ENCODE measurements at regions not wholly inside any gene's neighbourhood (a gene's known extent, or its start where the extent isn't known, plus 50 kb on each side); places are given as distances from the start of the nearest gene placed in this dataset.
"Not testable (repeated sequence)": the region's sequence is repeated elsewhere in the genome, so short reads cannot be mapped to it uniquely, and the experiment has no call there.

DNA sequence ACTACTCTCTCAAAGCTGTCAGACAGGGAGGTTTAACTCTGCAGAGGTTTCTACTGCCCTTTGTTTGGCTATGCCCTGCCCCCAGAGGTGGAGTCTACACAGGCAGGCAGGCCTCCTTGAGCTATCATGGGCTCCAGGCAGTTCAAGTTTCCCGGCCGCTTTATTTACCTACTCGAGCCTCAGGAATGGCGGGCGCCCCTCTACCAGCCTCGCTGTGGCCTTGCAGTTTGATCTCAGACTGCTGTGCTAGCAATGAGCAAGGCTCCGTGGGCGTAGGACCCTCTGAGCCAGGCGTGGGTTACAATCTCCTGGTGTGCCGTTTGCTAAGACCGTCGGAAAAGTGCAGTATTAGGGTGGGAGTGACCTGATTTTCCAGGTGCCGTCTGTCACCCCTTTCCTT is 124.3 kb downstream of the PTCHD1 start:
- not testable (repeated sequence) for DNase-seq

DNA sequence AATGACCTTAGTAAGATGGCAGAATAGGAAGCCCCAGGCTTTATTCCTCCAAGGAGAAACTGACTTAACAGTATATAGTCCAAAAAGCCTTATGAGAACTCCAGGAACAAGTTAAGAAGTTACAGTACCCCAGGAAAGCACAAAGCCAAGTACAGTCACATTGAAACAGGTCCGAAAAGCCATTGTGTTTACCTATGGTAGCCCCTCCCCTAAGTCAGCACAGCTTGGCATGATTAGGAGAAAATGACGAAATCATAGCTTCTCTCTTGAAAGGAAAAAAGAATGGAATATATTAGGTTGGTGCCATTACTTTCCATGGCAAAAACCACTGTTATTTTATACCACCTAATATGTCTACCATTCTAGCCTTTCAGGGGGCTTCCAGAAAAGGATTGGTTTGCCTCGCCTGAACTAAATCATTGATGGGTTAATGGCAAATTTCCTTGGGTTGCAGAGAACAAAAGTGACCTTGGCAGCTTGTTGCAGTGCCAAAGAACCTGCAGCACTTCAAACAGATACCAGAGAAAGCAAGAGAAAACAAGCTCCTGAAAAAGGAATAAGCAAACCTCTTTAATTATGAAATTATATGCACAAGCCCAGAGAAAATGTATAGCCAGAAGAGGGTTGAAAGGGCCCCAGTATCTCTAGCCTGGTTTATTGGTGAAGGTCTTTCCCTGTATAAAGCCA is 130.6 kb downstream of the PTCHD1 start:
- no peak for DNase-seq

DNA sequence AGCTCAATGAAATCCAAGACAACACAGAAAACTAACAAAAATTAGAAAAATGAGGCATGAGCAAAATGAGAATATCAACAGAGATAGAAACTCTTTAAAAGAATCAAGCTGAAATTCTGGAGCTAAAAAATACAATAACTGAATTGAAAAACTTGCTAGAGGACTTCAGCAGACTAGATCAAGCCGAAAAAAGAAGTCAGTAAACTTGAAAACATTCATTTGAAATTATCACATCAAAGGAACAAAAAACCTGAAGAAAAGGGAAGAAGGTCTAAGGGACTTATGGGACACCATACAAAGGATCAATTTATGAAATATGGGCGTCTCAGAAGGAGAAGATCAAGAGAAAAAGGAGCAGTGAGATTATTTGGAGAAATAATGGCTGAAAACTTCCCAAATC is 131.3 kb downstream of the PTCHD1 start:
- no peak for DNase-seq

DNA sequence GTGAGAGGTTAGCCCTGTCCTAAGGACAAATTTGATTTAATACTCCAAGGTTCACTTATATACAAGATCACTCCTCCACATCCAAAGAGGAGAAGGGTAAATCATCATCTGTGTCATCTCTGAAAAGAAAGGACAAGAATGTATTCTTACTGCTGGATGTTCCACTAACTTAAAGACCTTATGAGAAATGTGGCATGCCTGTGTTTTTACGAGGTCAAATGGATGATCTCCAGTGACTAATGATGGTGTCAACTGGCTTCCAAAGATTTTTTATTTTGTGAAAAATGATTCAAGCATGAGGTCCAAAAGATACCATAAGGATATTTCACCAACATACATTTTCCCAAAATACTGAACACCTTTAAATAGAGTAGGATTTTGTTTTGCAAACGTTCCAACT is 143.4 kb downstream of the PTCHD1 start:
- DNase-seq = no peak

DNA sequence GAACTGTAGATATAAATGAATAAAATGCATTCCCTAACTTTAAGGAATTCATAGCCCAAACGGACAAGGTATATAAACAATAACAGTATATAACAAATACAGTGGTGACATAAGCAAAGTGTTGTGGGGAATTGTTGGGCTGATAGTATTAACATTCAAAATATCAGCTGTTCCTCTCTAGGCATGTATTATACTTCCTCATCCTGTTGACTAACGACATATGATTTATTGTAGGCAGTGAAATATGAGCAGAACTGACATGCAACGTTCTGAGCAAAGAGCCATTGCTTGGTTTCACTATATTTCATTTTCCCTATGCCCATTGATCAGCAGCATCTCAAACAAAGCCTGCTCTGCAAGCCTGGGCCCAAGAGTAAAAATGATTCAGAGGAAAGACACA is 143.9 kb downstream of the PTCHD1 start:
- no peak for DNase-seq

DNA sequence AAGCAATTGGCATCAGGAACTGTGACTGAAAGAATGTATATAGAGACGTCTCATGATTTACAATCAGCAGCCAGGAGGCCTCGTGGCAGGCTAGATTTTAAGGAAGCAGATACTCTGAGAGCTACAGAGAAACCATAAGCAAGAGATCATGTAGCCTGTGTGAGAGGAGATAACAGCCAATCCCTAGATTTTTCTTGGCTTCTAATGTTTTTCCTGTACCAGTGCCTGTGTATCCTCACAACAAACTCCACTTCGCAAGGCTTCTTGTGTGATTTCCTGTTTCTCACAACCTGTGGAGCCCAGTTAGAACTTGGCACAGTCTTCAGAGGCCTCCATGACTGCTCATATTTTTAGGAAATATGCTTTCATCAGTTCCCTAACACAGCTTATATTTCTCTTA is 147.9 kb downstream of the PTCHD1 start:
- no peak for DNase-seq

DNA sequence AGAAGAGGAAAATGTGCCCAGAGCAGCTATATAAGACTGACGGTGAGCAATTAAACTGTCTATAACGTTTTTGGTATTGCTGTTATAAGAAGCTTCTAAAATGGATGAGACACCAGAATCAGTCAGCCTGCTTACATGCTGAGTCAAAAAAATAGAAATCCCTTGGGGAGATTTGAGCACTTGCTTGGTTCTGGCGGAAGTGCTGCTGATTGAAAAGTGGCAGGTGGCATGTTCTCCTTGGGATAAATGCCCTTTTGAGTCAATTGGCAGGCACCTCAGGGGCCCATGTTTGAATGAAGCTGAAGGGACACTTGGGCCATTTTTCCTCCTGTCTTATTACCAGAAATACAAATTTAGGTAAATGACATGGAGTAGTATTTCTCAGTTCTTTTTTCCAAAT is 148.7 kb downstream of the PTCHD1 start:
- DNase-seq = no peak

DNA sequence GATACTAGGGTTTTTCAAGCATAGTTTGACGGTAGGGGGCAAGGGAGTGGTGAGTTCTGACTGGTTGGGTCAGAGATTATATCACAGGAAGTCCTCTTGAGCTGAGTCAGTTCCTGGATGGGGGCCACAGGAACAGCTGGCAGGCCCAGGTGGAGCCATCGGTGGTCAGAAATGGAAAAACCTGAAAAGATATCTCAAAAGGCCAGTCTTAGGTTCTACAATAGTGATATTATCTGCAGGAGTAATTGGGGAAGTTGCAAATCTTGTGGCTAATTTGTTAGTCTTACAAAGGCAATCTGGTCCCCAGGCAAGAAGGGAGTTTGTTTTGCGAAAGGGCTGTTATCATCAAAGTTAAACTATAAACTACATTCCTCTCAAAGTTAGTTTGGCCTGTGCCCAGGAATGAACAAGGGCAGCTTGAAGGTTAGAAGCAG is 159.3 kb downstream of the PTCHD1 start:
- no peak for DNase-seq

DNA sequence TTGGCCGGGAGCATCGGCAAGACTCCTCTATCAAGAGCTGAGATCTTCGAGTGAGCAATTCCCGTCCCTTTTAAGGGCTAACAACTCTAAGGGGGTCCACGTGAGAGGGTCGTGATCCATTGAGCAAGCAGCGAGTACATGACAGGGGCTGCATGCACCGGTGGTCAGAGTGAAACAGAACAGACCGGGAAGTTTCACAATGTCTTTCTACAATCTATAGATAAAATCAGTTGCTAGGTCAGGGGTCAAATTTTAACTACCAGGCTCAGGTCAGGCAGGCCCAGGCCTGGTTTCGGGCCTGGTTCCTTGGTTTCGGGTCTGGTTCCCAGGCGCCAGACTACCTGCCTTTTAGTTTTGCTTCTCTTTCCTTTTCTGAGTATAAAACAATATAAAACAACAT is 160.1 kb downstream of the PTCHD1 start:
- DNase-seq = no peak

DNA sequence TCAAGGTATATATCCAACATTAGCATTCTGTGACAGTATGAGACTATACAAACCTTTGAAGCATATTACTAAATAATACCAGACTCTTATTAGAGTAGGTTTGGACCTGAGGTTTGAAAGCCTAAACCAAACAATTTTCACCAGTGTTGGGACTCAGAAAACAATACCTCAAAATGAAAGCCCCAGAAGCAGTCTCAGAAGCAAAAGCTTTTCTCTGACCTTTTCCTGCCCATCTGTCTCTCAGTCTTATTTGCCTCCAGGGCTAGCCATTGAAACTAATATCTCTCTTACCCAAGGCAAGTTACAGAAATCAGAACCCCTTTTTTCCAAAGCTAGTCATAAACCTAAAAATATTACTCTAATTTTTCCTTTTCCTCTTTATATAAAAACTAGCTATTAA is 163.3 kb downstream of the PTCHD1 start:
- DNase-seq = no peak

- DNase-seq = no peak
These were observed 165.3 kb upstream of the PRDX4 start for GRCh38 chrX:23501974-23502373.

GRCh38 chrX:23503835-23504539 is 163.3 kb upstream of the PRDX4 start:
- no peak for DNase-seq

DNA sequence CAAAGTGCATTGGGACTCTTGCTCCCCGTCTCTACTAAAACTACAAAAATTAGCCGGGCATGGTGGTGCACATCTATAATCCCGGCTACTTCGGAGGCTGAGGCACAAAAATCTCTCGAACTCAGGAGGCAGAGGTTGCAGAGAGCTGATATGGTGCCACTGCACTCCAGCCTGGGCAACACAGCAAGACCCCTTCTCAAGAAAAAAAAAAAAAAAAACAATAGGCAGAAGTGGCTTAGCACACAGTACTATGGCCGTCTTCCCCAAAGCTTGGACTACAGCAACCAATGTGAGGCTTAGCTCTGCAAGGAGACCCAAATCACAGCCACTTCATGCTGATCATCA is 162.8 kb upstream of the PRDX4 start:
- DNase-seq = no peak

- no peak for DNase-seq
These were observed 162.4 kb upstream of the PRDX4 start for GRCh38 chrX:23504895-23505294.

DNA sequence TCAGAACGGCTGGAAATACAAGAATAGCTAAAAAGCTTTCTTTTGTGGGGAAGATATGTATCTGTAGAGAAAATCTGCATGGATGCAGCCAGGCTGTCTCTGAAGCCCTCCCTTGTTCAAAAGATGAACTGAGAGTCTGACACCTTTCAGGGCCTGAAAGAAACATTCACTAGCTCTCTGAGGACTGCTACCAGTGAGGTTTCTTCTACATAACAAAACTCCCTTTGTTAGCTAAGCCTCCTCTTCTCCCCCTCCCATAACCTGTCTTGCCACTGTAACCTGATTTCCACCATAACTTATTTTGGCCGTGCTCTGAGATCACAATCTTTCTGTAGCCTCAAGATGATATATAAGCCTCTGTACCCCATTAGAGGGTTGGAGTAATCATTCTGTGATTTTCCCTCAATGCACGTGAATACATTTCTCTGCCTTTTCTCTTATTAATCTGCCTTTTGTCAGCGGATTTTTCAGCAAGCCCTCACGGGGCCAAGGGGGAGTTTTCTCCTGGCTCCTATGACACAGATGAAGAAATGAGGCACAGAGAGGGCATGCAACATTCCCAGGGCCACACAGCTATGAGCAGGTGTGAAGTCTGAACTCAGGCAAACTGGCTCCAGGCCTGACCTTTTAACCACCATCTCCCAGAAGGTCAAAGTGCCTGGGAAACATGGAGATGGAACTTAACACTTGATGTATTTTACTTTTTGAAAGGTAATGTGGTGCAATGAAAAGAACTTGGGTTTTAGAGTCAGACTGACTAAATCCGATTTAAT is 161.6 kb upstream of the PRDX4 start:
- no peak for DNase-seq

- no peak for DNase-seq
These were observed 158.0 kb upstream of the PRDX4 start for GRCh38 chrX:23509256-23509655.

DNA sequence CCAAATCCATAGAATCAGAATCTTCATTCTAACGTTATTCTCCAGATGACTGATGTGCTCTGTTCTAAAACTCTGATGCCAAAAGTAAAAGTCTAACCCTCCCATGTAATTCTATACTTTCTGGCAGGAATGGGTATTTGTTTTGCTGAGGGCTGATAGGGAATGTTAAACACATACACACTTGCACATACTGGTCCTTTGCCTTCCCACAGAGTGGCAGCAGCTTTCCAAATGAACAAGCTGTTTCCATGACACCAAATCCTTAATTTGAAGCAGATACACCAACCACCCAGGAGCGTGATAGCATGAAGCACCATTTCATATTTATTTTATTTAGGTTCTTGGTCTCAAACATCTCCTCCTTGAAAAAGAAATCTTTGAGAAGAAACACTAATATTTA is 155.5 kb upstream of the PRDX4 start:
- no peak for DNase-seq

- DNase-seq = no peak
These were observed 154.2 kb upstream of the PRDX4 start for GRCh38 chrX:23513121-23513520.

- peak in 1 of 2 donors; percentile 5 for DNase-seq
These were observed 153.2 kb upstream of the PRDX4 start for GRCh38 chrX:23514082-23514481.

DNA sequence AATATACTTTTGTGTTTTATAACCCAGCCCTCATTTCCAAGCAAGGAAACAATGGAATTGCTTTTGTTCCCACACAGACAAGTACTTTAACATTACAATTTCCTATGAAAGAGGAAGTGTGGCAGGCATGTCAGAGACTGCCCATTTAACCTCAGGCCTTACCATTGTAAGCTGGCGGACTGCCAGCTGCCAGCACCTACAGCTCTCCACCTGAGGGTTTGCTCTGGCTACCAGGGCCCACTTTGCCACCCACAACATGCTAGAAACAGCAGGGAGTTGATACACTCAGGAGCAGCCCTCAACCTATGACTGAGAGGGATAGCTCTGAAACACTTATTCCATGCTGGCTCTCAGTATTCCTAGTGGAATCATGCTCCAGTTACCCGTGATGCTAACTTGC is 152.3 kb upstream of the PRDX4 start:
- DNase-seq = no peak

GRCh38 chrX:23523026-23523657 is 144.2 kb upstream of the PRDX4 start:
- DNase-seq = not testable (repeated sequence)

DNA sequence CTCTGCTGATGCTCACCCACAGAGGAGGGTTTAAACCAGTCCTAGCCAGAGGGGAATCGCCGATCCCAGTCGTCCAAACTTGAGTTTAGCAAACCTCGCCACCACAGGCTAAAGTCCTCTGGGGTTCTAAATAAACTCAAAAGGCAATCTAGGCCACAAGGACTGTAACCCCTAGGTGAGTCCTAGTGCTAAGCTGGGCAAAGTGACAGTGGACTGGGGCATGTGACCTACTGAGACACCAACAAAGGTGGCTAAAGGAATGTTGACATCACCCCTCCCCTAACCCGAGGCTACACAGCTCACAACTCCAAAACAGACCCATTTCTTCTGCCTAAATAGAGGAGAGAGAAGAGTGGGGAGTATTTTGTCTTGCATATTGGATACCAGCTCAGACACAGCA is 142.8 kb upstream of the PRDX4 start:
- no peak for DNase-seq

DNA sequence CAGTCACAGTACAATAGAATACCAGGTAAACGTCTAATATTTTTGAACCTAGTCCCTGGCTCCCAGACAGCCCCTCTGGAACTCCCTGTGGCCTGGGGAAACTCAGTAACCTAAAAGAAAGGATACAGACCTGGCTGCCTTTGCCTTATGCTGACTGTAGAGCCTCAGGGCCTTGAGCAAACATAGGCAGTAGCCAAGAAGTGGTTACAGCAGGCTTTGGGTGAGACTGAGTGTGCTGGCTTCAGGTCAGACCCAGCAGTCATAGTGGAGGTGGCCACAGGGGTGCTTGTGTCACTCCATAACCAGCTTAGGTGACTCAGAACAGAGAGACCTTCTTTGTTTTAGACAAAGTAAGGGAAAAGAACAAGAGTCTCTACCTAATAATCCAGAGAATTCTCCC is 141.8 kb upstream of the PRDX4 start:
- DNase-seq = no peak

DNA sequence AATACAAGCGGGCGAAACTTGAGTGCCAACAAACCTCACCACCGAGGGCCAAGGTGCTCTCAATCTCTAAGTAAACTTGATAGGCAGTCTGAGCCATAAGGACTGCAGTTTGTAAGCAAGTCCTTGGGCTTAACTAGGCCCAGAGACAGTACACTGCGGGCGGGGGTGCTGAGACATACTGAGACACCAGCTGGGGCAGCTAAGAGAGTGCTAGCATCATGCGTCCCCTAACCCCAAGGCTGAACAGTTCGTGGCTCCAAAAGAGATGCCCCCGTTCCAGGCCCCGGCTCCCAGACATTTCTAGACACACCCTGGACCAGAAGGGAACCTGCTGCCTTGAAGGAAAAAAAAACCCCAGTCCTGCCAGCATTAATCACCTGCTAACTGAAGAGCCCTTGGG is 126.8 kb upstream of the PRDX4 start:
- DNase-seq = no peak
